PC-3 (cell line): ENCODE measurements at regions not wholly inside any gene's neighbourhood (a gene's known extent, or its start where the extent isn't known, plus 50 kb on each side); places are given as distances from the start of the nearest gene placed in this dataset.

Experiments used
- ATAC-seq: fragments of 200-7000 bp; cut with Tn5 transposase; 2 replicates; pipeline ENCODE4 v1.9.1; 2020; ENCODE audit warnings: mild to moderate bottlenecking, moderate library complexity
- BruUV-seq: library from RNA; stranded (reverse); fragments of 400-500 nt; replicated peaks from 2 replicates; lab custom pipeline; 2021; lab: Mats Ljungman, UMichigan
- CTCF ChIA-PET: fragments of 300-600 bp; sonication (Branson Sonifier 250); formaldehyde crosslinking; loops from one replicate; lab custom pipeline; 2022; ENCODE audit warnings: antibody characterized with exemption; lab: Charles Lee
- POLR2A ChIA-PET: fragments of 300-600 bp; sonication (Branson Sonifier 250); formaldehyde crosslinking; loops from one replicate; lab custom pipeline; 2022; ENCODE audit warnings: antibody characterized with exemption; ENCODE audit not compliant: unreplicated experiment; lab: Charles Lee
- DNase-seq: peaks from one replicate; pipeline ENCODE4 v3.0.0-alpha.2; 2015
- H2AFZ ChIP-seq: fragments of 300-600 bp; sonication (generic); 2 replicates; pipeline ENCODE4 v1.6.0; 2016; ENCODE audit warnings: antibody characterized with exemption, low read length
- H3F3A ChIP-seq: fragments of 300-600 bp; sonication (generic); one replicate; pipeline ENCODE4 v1.6.0; 2017; ENCODE audit warnings: antibody characterized with exemption, low read length, control low read depth, mild to moderate bottlenecking; ENCODE audit not compliant: unreplicated experiment
- H3K27ac ChIP-seq: fragments of 300-600 bp; sonication (generic); 2 replicates; pipeline ENCODE4 v1.5.1; 2016; ENCODE audit warnings: mild to moderate bottlenecking, low read length
- H3K27me3 ChIP-seq: fragments of 300-600 bp; sonication (generic); 2 replicates; pipeline ENCODE4 v1.6.1; 2016; ENCODE audit warnings: low read length, mixed read lengths
- H3K36me3 ChIP-seq: fragments of 300-600 bp; sonication (generic); 2 replicates; pipeline ENCODE4 v1.6.1; 2016; ENCODE audit warnings: low read depth, mixed run types, low read length, mixed read lengths
- H3K4me1 ChIP-seq: fragments of 300-600 bp; sonication (generic); 2 replicates; pipeline ENCODE4 v1.5.1; 2016; ENCODE audit warnings: low read length; ENCODE audit not compliant: insufficient read depth
- H3K4me2 ChIP-seq: fragments of 300-600 bp; sonication (generic); 2 replicates; pipeline ENCODE4 v1.6.0; 2016; ENCODE audit warnings: low read length
- H3K4me3 ChIP-seq: fragments of 300-600 bp; sonication (generic); 2 replicates; pipeline ENCODE4 v1.5.1; 2016; ENCODE audit warnings: mild to moderate bottlenecking, low read length, mixed read lengths
- H3K79me2 ChIP-seq: fragments of 300-600 bp; sonication (generic); 2 replicates; pipeline ENCODE4 v1.6.1; 2017; ENCODE audit warnings: low read length, mixed read lengths
- H3K9ac ChIP-seq: fragments of 300-600 bp; sonication (generic); 2 replicates; pipeline ENCODE4 v1.6.0; 2016; ENCODE audit warnings: mild to moderate bottlenecking, low read length
- H3K9me2 ChIP-seq: fragments of 300-600 bp; sonication (generic); replicated peaks from 2 replicates; pipeline ENCODE4 v1.6.1; 2016; ENCODE audit warnings: mixed run types, low read length, mixed read lengths
- H3K9me3 ChIP-seq: fragments of 300-600 bp; sonication (generic); 2 replicates; pipeline ENCODE4 v1.6.1; 2016; ENCODE audit warnings: low read length, mixed read lengths
- H4K20me1 ChIP-seq: fragments of 300-600 bp; sonication (generic); 2 replicates; pipeline ENCODE4 v1.6.1; 2016; ENCODE audit warnings: low read length, mixed read lengths
- EZH2 ChIP-seq: fragments of 300-600 bp; sonication (generic); IDR thresholded peaks from one replicate; pipeline ENCODE4 v1.6.1; 2017; ENCODE audit warnings: antibody characterized with exemption, mild to moderate bottlenecking, low read length; ENCODE audit not compliant: unreplicated experiment
- EZH2phosphoT487 ChIP-seq: fragments of 300-600 bp; sonication (generic); IDR thresholded peaks from 2 replicates; pipeline ENCODE4 v1.6.1; 2018; ENCODE audit warnings: mild to moderate bottlenecking, antibody characterized with exemption, low read length, borderline replicate concordance
- intact Hi-C: fragments of 100-400 bp; cut with micrococcal nuclease; formaldehyde crosslinking; loops from 2 replicates; pipeline ENCODE4 v1.9.0; 2023
- TF ChIP-seq, protein P1 (sequence below): fragments of 300-600 bp; sonication (generic); conservative IDR thresholded peaks from 2 replicates; pipeline ENCODE4 v1.5.1; 2017; ENCODE audit warnings: antibody characterized with exemption, low read depth, mild to moderate bottlenecking, low read length

DNA sequence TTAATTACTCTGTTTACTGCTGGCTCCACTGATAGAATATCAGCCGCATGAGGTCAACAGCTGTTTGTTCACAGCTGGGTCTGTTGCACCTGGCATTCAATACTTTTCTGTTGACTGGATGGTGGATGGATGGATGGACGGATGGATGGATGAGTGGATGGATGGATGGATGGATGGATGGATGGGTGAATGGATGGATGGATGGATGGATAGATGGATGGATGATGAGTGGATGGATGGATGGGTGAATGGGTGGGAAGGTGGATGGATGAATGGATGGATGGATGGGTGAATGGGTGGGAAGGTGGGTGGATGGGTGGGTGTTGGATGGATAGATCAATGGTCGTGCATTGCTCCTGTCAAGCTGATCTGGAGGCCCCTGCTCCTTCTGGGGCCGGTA is 422.2 kb upstream of the SULF2 start:
- Histone ChIP-seq H3F3A (no peaks in the 10 kb centered on the region), H3K9ac (no peak overlapping the region), H3K27me3 (no peaks in the 10 kb centered on the region), H3K4me1 (no peaks in the 10 kb centered on the region), H3K27ac (no peak overlapping the region), H4K20me1 (no peaks in the 10 kb centered on the region), H3K36me3 (no peaks in the 10 kb centered on the region), H2AFZ (no peak overlapping the region), H3K9me2 (no peaks in the 10 kb centered on the region), H3K4me3 (no peak overlapping the region), H3K79me2 (no peaks in the 10 kb centered on the region), H3K4me2 (no peak overlapping the region), H3K9me3 (no peaks in the 10 kb centered on the region)
- POLR2A ChIA-PET = no interaction called here
- intact Hi-C loops = no loop called here
- no peak for ATAC-seq
- CTCF ChIA-PET = no interaction called here
- DNase-seq = no peak
- TF ChIP-seq EZH2 (no peak), EZH2phosphoT487 (no peak)
- TF ChIP-seq, protein P1, sequence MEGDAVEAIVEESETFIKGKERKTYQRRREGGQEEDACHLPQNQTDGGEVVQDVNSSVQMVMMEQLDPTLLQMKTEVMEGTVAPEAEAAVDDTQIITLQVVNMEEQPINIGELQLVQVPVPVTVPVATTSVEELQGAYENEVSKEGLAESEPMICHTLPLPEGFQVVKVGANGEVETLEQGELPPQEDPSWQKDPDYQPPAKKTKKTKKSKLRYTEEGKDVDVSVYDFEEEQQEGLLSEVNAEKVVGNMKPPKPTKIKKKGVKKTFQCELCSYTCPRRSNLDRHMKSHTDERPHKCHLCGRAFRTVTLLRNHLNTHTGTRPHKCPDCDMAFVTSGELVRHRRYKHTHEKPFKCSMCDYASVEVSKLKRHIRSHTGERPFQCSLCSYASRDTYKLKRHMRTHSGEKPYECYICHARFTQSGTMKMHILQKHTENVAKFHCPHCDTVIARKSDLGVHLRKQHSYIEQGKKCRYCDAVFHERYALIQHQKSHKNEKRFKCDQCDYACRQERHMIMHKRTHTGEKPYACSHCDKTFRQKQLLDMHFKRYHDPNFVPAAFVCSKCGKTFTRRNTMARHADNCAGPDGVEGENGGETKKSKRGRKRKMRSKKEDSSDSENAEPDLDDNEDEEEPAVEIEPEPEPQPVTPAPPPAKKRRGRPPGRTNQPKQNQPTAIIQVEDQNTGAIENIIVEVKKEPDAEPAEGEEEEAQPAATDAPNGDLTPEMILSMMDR = no peak
- no TSS peak for BruUV-seq

DNA sequence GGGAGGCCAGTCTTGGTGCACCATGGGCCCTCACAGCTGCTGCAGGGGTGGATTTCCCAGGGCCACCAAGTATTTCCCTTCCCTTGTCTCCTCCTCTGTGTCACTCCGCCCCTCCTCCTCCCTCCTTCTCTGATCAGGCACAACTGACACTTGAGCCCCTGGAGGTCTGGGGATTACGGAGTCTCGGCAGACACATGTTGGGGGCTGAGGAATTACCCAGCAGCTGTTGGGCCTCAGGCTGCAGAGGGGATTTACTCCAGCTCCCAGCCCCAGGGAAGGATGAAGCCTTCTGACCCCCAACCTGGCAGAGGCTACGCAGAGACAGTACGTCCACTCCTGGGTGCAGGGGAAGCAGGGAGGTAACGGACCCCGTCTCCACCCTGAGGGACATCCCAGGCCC is 420.5 kb upstream of the SULF2 start:
- no peaks in the 10 kb centered on the region for H3F3A ChIP-seq
- TF ChIP-seq EZH2 (no peak), EZH2phosphoT487 (no peak)
- TF ChIP-seq, protein P1 = no peak
- H3K9me2 ChIP-seq = no peaks in the 10 kb centered on the region
- no peaks in the 10 kb centered on the region for H3K9me3 ChIP-seq
- no peaks in the 10 kb centered on the region for H3K79me2 ChIP-seq
- no peak overlapping the region for H2AFZ ChIP-seq
- H3K27me3 ChIP-seq = no peaks in the 10 kb centered on the region
- no peaks in the 10 kb centered on the region for H4K20me1 ChIP-seq
- ATAC-seq = no peak
- no TSS peak for BruUV-seq
- H3K27ac ChIP-seq = no peak overlapping the region
- H3K4me1 ChIP-seq = no peaks in the 10 kb centered on the region
- ChIA-PET CTCF (no interaction called here), POLR2A (no interaction called here)
- no peak overlapping the region for H3K9ac ChIP-seq
- no peak for DNase-seq
- H3K36me3 ChIP-seq = no peaks in the 10 kb centered on the region
- no peak overlapping the region for H3K4me3 ChIP-seq
- intact Hi-C loops = no loop called here
- H3K4me2 ChIP-seq = no peak overlapping the region

DNA sequence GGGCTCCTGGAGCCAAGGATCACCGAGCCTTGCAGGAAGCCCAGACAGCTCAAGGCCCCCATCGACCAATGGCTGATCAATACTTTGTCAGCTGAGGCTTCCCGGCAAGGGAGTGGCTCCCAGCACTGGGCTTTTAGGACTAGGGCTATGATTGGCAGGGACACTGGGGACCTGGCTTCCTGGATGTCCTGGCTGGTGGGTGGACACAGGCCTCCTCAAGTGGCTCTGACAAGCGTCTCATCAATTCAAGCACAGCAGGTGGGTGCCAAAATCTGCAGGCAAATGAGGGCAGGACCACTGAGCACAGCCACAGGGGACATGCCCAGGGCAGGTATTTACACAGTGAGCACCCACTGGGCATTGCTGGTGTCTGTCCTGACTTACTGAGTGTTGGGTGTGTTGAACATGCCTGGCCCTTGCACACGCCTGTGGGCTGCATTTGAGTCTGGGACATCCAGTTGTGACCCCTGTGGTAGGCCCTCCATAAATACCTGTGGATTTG is 420.1 kb upstream of the SULF2 start:
- Histone ChIP-seq H3K4me2 (no peak overlapping the region), H3F3A (no peaks in the 10 kb centered on the region), H3K27ac (no peak overlapping the region), H3K9me2 (no peaks in the 10 kb centered on the region), H4K20me1 (no peaks in the 10 kb centered on the region), H3K9me3 (no peaks in the 10 kb centered on the region), H3K36me3 (no peaks in the 10 kb centered on the region), H3K9ac (no peak overlapping the region), H3K27me3 (no peaks in the 10 kb centered on the region), H3K79me2 (no peaks in the 10 kb centered on the region), H2AFZ (no peak overlapping the region), H3K4me1 (no peaks in the 10 kb centered on the region), H3K4me3 (no peak overlapping the region)
- no TSS peak for BruUV-seq
- DNase-seq = no peak
- ChIA-PET POLR2A (no interaction called here), CTCF (no interaction called here)
- intact Hi-C loops = no loop called here
- ATAC-seq = no peak
- TF ChIP-seq EZH2phosphoT487 (no peak), EZH2 (no peak)
- TF ChIP-seq, protein P1 = no peak
